ENCODE measurements at regions not wholly inside any gene's neighbourhood (a gene's known extent, or its start where the extent isn't known, plus 50 kb on each side); places are given as distances from the start of the nearest gene placed in this dataset.
"Not testable (repeated sequence)": the region's sequence is repeated elsewhere in the genome, so short reads cannot be mapped to it uniquely, and the experiment has no call there.

- no peak for DNase-seq (ENCODE audit: low spot score)
Measured at GRCh38 chr21:18831942-18832676, 428.5 kb upstream of the TMPRSS15 start.

GRCh38 chr21:18832950-18833349, 429.4 kb upstream of the TMPRSS15 start:
- DNase-seq (ENCODE audit: low spot score), result no peak

DNA sequence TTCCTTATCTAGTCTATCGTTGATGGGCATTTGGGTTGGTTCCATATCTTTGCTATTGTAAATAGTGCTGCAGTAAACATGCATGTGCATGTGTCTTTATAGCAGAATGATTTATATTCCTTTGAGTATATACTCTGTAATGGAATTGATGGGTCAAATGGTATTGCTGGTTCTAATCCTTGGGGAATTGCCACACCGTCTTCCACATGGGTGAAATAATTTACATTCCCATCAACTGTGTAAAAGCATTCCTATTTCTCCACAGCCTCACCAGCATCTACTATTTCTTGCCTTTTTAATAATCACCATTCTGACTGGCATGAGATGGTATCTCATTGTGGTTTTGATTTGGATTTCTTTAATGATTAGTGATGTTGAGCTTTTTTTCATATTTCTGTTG, 430.5 kb upstream of the TMPRSS15 start:
- not testable (repeated sequence) for DNase-seq (ENCODE audit: low spot score)

GRCh38 chr21:18840239-18840638, 436.7 kb upstream of the TMPRSS15 start:
- peak; percentile 7 for DNase-seq (ENCODE audit: low spot score)

DNA sequence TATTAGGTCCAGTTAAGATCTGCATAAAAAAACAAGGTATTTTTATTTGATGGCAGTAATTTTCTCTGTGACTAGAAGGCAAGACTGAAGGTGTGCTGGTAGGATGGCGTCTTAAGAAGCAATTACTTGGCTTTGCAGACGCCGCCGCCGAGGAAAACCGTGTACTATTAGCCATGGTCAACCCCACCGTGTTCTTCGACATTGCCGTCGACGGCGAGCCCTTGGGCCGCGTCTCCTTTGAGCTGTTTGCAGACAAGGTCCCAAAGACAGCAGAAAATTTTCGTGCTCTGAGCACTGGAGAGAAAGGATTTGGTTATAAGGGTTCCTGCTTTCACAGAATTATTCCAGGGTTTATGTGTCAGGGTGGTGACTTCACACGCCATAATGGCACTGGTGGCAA, 454.0 kb upstream of the TMPRSS15 start:
- not testable (repeated sequence) for DNase-seq (ENCODE audit: low spot score)

- DNase-seq (ENCODE audit: low spot score), result no peak
Measured at GRCh38 chr21:18869104-18869503, 465.5 kb upstream of the TMPRSS15 start.

- DNase-seq (ENCODE audit: low spot score), result no peak
Measured at GRCh38 chr21:18877917-18878316, 474.3 kb upstream of the TMPRSS15 start.

- DNase-seq (ENCODE audit: low spot score), result no peak
Measured at GRCh38 chr21:18887922-18888602, 484.5 kb upstream of the TMPRSS15 start.

DNA sequence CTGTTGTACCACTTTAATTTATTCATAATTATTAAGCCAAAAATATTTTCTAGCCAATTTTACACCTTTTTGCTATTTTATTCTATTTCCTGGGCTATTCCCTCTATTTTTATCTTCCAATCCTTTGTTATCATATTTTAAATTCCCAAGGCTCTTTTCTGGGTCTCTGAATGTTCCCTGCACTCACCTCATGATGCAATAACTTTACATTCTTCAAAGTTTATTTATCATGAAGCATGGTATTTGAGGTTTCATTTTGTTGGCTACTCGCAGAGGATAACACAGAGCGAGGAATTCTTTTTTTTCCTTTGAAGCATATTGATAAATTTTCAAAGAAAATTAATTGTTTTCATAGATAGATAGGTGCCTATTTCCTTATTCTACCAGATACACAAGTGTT, 489.8 kb upstream of the TMPRSS15 start:
- DNase-seq (ENCODE audit: low spot score), result no peak

DNA sequence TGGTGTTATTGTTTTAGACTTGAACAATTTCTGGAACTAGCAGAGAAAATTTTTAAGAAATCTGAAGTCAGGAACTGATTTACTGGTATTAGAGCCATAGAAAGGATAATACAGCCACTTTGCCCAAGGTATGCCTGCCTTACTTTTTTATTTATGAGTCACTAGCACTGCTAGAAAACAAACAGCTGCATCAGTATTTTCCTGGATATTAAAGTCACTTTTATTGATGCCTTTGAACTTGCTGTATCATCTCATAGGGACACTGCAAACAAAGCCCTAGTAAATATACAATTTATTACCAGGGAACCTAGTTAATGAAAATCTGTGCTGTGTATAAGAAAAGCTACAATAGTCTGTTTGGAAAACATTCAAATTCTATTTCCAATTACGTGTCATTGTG, 490.8 kb upstream of the TMPRSS15 start:
- no peak for DNase-seq (ENCODE audit: low spot score)

DNA sequence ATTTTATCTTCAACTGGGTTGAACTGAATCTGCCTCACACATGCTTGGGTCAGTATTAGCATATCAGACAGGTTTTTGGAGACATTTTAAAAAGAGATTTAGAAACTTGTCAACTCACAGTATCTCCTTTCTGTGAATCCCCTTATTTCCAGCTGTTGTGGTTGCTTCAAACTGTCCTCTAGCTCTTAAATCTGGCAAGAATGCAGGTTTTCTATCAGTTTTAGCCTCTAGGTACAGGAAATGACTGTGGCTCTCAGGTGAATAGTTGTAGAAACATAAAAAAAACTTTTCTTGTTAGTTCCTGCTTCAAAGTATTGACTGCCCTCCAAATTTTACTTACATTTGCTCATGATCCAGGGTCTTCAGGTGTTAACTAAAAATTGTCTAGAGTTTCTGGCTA, 495.7 kb upstream of the TMPRSS15 start:
- DNase-seq (ENCODE audit: low spot score), result no peak

GRCh38 chr21:18902660-18903059, 499.1 kb upstream of the TMPRSS15 start:
- no peak for DNase-seq (ENCODE audit: low spot score)

GRCh38 chr21:18907076-18907475, 503.5 kb upstream of the TMPRSS15 start:
- DNase-seq (ENCODE audit: low spot score), result no peak

- no peak for DNase-seq (ENCODE audit: low spot score)
Measured at GRCh38 chr21:18908641-18909040, 505.1 kb upstream of the TMPRSS15 start.

GRCh38 chr21:18913914-18914313, 510.3 kb upstream of the TMPRSS15 start:
- peak; percentile 9 for DNase-seq (ENCODE audit: low spot score)

DNA sequence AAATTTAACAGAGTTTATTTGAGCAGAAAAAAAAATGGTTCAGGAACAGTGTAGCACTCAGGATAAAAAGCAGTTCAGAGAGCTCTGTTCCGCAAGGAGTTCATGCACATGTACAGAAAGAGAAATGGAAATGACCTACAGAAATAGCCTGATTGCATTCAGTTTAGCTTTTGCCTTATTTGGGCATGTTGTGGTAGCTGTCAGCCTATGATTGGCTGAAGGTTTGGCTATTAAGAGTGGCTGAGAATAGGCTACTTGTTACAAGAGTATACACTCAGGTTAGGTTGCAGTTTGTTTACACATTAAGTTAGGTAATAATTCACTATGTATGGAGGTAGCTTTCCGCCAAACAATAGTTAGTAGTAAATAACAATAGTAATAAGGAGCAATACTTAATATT, 511.0 kb upstream of the TMPRSS15 start:
- DNase-seq (ENCODE audit: low spot score), result no peak

- DNase-seq (ENCODE audit: low spot score), result no peak
Measured at GRCh38 chr21:18917622-18918021, 514.0 kb upstream of the TMPRSS15 start.

DNA sequence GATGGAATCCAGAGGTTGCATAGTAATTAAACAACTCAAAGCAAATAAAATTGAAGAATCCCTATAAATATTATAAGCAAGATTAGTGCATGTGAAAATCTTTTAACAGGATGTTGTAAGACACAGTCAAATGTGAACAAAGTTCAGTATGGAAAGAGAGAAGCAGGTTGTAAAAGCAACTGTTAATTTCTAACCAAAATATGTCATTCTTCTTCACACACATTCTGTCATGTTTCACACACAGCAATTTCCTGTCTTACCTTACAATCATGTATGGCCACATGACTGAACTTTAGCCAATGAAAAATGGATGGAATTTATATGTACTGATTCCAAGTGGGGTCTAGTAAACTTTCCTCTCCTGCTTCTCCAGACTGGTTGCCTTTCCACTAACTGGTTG, 527.7 kb upstream of the TMPRSS15 start:
- DNase-seq (ENCODE audit: low spot score), result no peak

DNA sequence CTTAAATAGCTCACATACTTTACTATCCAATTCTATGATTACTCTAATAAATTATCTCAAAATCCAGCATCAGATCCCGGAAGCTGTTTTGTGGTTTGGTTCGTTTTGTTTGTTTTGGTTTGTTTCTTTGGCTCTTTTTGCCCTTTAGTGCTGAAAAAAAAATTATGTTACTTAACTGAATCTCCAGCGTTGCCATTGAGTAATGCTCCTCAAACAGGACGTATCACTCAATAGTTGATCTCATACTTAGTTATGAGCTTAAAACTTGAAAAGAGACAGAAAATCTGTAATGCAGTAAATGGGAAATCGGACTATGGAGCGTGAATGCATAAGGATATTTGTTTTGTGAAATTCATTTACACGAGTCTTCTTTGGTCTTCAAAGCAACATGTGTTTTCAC, 533.8 kb upstream of the TMPRSS15 start:
- DNase-seq (ENCODE audit: low spot score), result no peak

DNA sequence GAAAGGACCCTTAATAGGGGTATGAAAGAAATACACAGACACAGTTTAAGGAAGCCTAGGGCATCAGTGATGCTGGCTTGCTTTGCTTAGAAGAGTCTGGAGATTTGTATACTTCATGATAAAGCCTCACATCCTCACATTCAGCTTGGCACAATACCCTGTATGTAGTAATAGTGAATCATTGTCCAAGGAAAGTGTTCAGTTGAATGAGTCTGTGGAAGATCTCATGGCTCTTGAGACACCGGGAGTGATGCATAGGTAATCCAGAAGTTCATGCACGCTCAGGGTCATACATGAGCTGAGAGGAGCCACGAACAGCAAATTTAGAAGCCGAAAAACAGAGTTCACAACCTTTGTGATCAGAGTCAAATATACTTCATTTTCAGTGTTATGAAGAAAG, 537.2 kb upstream of the TMPRSS15 start:
- DNase-seq (ENCODE audit: low spot score), result no peak

- no peak for DNase-seq (ENCODE audit: low spot score)
Measured at GRCh38 chr21:18950045-18950740, 546.6 kb upstream of the TMPRSS15 start.

GRCh38 chr21:18951271-18952038, 547.9 kb upstream of the TMPRSS15 start:
- DNase-seq (ENCODE audit: low spot score), result peak; percentile 86
